ENCODE measurements at regions not wholly inside any gene's neighbourhood (a gene's known extent, or its start where the extent isn't known, plus 50 kb on each side); places are given as distances from the start of the nearest gene placed in this dataset.
"Not testable (repeated sequence)": the region's sequence is repeated elsewhere in the genome, so short reads cannot be mapped to it uniquely, and the experiment has no call there.

DNA sequence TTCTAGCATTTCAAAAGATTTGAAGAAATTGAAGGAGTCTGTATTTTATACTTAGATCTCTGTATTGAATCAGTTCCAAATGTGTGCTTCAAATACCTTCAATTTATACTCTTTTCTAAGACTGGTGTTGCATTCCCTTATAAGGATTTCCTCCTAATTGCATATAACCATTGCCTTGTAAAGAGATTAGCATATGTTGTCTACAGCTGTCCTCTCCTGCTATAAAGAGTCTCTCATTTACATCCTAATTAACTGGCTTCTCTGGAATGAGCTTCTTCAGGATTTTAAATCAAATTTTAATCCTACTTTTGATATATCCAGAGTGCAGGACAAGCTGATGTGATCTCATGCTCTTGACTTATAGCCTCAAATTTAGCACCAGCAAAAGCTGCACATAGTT, 957.3 kb downstream of the XPNPEP1 start:
- ChIA-PET CTCF (no interaction called here), POLR2A (no interaction called here)
- TF ChIP-seq, protein P1, sequence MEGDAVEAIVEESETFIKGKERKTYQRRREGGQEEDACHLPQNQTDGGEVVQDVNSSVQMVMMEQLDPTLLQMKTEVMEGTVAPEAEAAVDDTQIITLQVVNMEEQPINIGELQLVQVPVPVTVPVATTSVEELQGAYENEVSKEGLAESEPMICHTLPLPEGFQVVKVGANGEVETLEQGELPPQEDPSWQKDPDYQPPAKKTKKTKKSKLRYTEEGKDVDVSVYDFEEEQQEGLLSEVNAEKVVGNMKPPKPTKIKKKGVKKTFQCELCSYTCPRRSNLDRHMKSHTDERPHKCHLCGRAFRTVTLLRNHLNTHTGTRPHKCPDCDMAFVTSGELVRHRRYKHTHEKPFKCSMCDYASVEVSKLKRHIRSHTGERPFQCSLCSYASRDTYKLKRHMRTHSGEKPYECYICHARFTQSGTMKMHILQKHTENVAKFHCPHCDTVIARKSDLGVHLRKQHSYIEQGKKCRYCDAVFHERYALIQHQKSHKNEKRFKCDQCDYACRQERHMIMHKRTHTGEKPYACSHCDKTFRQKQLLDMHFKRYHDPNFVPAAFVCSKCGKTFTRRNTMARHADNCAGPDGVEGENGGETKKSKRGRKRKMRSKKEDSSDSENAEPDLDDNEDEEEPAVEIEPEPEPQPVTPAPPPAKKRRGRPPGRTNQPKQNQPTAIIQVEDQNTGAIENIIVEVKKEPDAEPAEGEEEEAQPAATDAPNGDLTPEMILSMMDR (IDR thresholded peaks at IDR 0.05; ENCODE audit: low read depth, low read length), result no peak
- Histone ChIP-seq H3K27ac (ENCODE audit: low read depth, low read length) (no peak overlapping the region), H3K9me3 (ENCODE audit: control insufficient read depth, insufficient read depth, low read length) (no peaks in the 10 kb centered on the region), H3K27me3 (ENCODE audit: control insufficient read depth, insufficient read depth, low read length) (no peaks in the 10 kb centered on the region), H3K4me3 (ENCODE audit: low read depth, low read length) (no peak overlapping the region)
- no peak for DNase-seq (ENCODE audit: low read depth, low spot score)

DNA sequence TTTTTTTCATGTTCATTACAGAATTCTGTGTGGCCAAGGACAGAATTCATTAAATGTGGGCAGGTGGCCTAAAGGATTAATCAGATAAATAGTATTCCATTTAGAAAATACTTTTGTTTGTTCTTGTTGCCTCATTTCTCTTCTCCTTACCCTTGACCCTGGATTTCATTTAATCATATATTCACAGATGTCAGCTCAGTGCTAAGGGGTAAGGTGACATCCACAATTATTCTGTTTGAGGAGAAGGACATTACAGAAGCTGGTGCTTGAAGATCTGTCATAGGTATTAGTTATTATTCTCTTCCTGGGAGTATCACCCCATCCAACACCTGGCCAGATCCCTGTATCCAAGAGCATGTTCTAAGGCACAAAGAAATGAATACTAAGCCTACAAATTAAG, 961.1 kb downstream of the XPNPEP1 start:
- no peaks in the 10 kb centered on the region for H3K9me3 ChIP-seq (ENCODE audit: control insufficient read depth, insufficient read depth, low read length)
- no peak overlapping the region for H3K4me3 ChIP-seq (ENCODE audit: low read depth, low read length)
- TF ChIP-seq, protein P1 (IDR thresholded peaks at IDR 0.05; ENCODE audit: low read depth, low read length), result no peak
- DNase-seq (ENCODE audit: low read depth, low spot score), result no peak
- ChIA-PET POLR2A (no interaction called here), CTCF (no interaction called here)
- no peaks in the 10 kb centered on the region for H3K27me3 ChIP-seq (ENCODE audit: control insufficient read depth, insufficient read depth, low read length)
- H3K27ac ChIP-seq (ENCODE audit: low read depth, low read length), result no peak overlapping the region

DNA sequence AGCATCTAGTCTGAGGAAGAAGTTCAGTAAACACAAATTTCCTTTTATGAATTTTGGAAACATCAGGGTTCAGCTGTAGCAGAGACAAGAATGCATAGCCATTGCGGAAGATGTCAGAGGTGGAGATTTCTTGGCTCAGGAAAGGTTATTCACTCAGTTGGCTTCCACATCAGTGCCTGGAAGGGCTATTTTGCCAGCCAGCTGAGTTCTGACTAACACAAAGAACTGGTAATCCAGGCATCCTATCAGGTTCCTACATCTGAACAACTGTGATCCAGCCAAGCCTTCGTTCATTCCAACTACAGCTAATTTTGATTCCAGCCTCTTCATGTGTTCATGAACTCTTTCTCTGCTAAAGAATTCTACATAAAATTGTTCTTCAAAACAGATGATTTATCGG, 965.6 kb downstream of the XPNPEP1 start:
- ChIA-PET CTCF (no interaction called here), POLR2A (no interaction called here)
- TF ChIP-seq, protein P1 (IDR thresholded peaks at IDR 0.05; ENCODE audit: low read depth, low read length), result no peak
- H3K27ac ChIP-seq (ENCODE audit: low read depth, low read length), result no peak overlapping the region
- H3K27me3 ChIP-seq (ENCODE audit: control insufficient read depth, insufficient read depth, low read length), result no peaks in the 10 kb centered on the region
- no peak for DNase-seq (ENCODE audit: low read depth, low spot score)
- H3K4me3 ChIP-seq (ENCODE audit: low read depth, low read length), result no peak overlapping the region
- H3K9me3 ChIP-seq (ENCODE audit: control insufficient read depth, insufficient read depth, low read length), result no peaks in the 10 kb centered on the region; the same call in 1 of the 2 replicates

- ChIA-PET CTCF (no interaction called here), POLR2A (no interaction called here)
- TF ChIP-seq, protein P1 (IDR thresholded peaks at IDR 0.05; ENCODE audit: low read depth, low read length), result no peak
- Histone ChIP-seq H3K4me3 (ENCODE audit: low read depth, low read length) (no peak overlapping the region), H3K27ac (ENCODE audit: low read depth, low read length) (no peak overlapping the region), H3K9me3 (ENCODE audit: control insufficient read depth, insufficient read depth, low read length) (no peaks in the 10 kb centered on the region; the same call in 1 of the 2 replicates), H3K27me3 (ENCODE audit: control insufficient read depth, insufficient read depth, low read length) (no peaks in the 10 kb centered on the region)
- DNase-seq (ENCODE audit: low read depth, low spot score), result no peak
These were observed 967.2 kb downstream of the XPNPEP1 start for GRCh38 chr10:108956149-108956548.

DNA sequence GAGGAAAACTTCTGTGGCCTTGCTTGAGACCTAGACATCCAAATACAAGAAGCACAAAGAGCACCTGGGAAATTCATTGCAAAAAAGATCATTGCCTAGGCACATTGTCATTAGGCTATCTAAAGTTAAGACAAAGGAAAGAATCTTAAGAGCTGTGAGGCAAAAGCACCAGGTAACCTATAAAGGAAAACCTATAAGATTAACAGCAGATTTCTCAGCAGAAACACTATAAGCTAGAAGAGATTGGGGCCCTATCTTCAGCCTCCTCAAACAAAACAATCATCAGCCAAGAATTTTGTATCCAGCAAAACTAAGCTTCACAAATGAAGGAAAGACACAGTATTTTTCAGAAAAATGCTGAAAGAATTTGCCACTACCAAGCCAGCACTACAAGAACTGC, 1003.3 kb downstream of the XPNPEP1 start:
- H3K27me3 ChIP-seq (ENCODE audit: control insufficient read depth, insufficient read depth, low read length); H3K9me3 ChIP-seq (ENCODE audit: control insufficient read depth, insufficient read depth, low read length); DNase-seq (ENCODE audit: low read depth, low spot score); H3K27ac ChIP-seq (ENCODE audit: low read depth, low read length); H3K4me3 ChIP-seq (ENCODE audit: low read depth, low read length); POLR2A ChIA-PET: not testable (repeated sequence)
- CTCF ChIA-PET, result interaction anchor here (3.2 kb wide), 1 partner anchor 8 kb away, joined by 9 read pairs; no protein-coding TSS in a partner anchor

DNA sequence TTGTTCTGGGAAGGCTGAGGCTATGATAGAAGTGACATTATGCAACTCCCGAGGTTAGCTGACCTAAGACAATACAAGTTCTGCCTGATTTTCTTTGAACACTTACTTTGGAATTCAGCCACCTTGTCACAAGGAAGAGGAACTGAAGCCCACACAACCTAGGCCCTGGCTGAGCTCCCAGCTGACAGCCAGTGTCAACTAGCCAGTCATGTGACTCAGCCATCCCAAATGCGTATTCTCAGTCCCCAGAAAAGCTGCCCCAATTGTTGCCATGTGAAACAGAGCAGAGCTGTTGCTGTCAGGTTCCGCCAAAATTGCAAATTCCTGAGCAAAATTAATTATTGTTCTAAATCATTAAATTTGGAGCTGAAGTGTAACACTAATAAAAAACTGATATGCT, 1010.0 kb downstream of the XPNPEP1 start:
- Histone ChIP-seq H3K27me3 (ENCODE audit: control insufficient read depth, insufficient read depth, low read length) (no peaks in the 10 kb centered on the region), H3K4me3 (ENCODE audit: low read depth, low read length) (no peak overlapping the region), H3K9me3 (ENCODE audit: control insufficient read depth, insufficient read depth, low read length) (peaks cover 6% of the 10 kb centered on the region), H3K27ac (ENCODE audit: low read depth, low read length) (no peak overlapping the region)
- ChIA-PET CTCF (interaction anchor here (0.8 kb wide), 1 partner anchor 14 kb away, joined by 3 read pairs; no protein-coding TSS in a partner anchor), POLR2A (no interaction called here)
- DNase-seq (ENCODE audit: low read depth, low spot score), result no peak
- TF ChIP-seq, protein P1 (IDR thresholded peaks at IDR 0.05; ENCODE audit: low read depth, low read length), result no peak
